ENCODE measurements at regions not wholly inside any gene's neighbourhood (a gene's known extent, or its start where the extent isn't known, plus 50 kb on each side); places are given as distances from the start of the nearest gene placed in this dataset.

GRCh38 chr18:25553631-25554263 lies 201.8 kb upstream of the ZNF521 start:
- TF ChIP-seq MAX (IDR thresholded peaks at IDR 0.05; ENCODE audit: insufficient read depth, insufficient read length) (no peak), EZH2 (IDR thresholded peaks at IDR 0.05; ENCODE audit: borderline replicate concordance, low read depth, low read length, severe bottlenecking) (no peak), CTCF (IDR thresholded peaks at IDR 0.05; ENCODE audit: extremely low read depth in 1 of 2, insufficient read depth in 1 of 2, low read depth in 1 of 2, low read length in 2 of 2) (no peak), POLR2A (IDR thresholded peaks at IDR 0.05; ENCODE audit: low read depth, low read length) (no peak), POLR2AphosphoS5 (IDR thresholded peaks at IDR 0.05; ENCODE audit: insufficient read depth, low read depth, low read length) (no peak), GATA2 (IDR thresholded peaks at IDR 0.05; ENCODE audit: insufficient read depth, insufficient read length, low read depth, low read length) (no peak), JUN (IDR thresholded peaks at IDR 0.05; ENCODE audit: borderline replicate concordance, insufficient read depth, insufficient read length, low read depth) (no peak), FOS (IDR thresholded peaks at IDR 0.05; ENCODE audit: borderline replicate concordance, insufficient read depth, low read length) (no peak), MYC (IDR thresholded peaks at IDR 0.05; ENCODE audit: low read depth, low read length) (no peak)
